ENCODE measurements at regions not wholly inside any gene's neighbourhood (a gene's known extent, or its start where the extent isn't known, plus 50 kb on each side); places are given as distances from the start of the nearest gene placed in this dataset.

- TF ChIP-seq EZH2 (IDR thresholded peaks at IDR 0.05; ENCODE audit: low read length, unreplicated experiment): no peak
- TF ChIP-seq CTCF (conservative IDR thresholded peaks at IDR 0.05; ENCODE audit: low read depth, low read length): no peak
- TF ChIP-seq EZH2phosphoT487 (IDR thresholded peaks at IDR 0.05; ENCODE audit: borderline replicate concordance, low read length): no peak
- Histone ChIP-seq H2AFZ (ENCODE audit: low read length) (no peak overlapping the region), H3K4me3 (ENCODE audit: low read length) (no peak overlapping the region), H3K4me1 (ENCODE audit: insufficient read depth, low read length) (no peaks in the 10 kb centered on the region), H3K9ac (ENCODE audit: low read length) (no peak overlapping the region), H3K9me2 (replicated peaks; ENCODE audit: low read length) (no peaks in the 10 kb centered on the region), H3K36me3 (ENCODE audit: low read depth, low read length) (no peaks in the 10 kb centered on the region), H3K4me2 (ENCODE audit: low read length) (no peak overlapping the region), H3K27me3 (ENCODE audit: low read length) (peaks cover 23% of the 10 kb centered on the region), H4K20me1 (ENCODE audit: low read length) (no peaks in the 10 kb centered on the region), H3F3A (ENCODE audit: low read length, unreplicated experiment) (no peaks in the 10 kb centered on the region), H3K79me2 (ENCODE audit: low read length) (no peaks in the 10 kb centered on the region), H3K9me3 (ENCODE audit: low read length) (no peaks in the 10 kb centered on the region), H3K27ac (ENCODE audit: low read length) (no peak overlapping the region)
- CTCF ChIA-PET: no interaction called here
- POLR2A ChIA-PET (ENCODE audit: unreplicated experiment): no interaction called here
- intact Hi-C loops (cut with micrococcal nuclease): no loop called here
- no TSS peak for BruUV-seq (replicated peaks)
- DNase-seq (no peak), ATAC-seq (no peak)
Observed at GRCh38 chr11:103716363-103716762, 320.1 kb upstream of the DDI1 start.

- ChIA-PET CTCF (no interaction called here), POLR2A (ENCODE audit: unreplicated experiment) (no interaction called here)
- Histone ChIP-seq H4K20me1 (ENCODE audit: low read length) (no peaks in the 10 kb centered on the region), H3K9ac (ENCODE audit: low read length) (no peak overlapping the region), H3K9me3 (ENCODE audit: low read length) (no peaks in the 10 kb centered on the region), H3K4me3 (ENCODE audit: low read length) (no peak overlapping the region), H3K27ac (ENCODE audit: low read length) (no peak overlapping the region), H3K4me1 (ENCODE audit: insufficient read depth, low read length) (no peaks in the 10 kb centered on the region), H3K4me2 (ENCODE audit: low read length) (no peak overlapping the region), H3K79me2 (ENCODE audit: low read length) (no peaks in the 10 kb centered on the region), H3K9me2 (replicated peaks; ENCODE audit: low read length) (no peaks in the 10 kb centered on the region), H2AFZ (ENCODE audit: low read length) (no peak overlapping the region), H3F3A (ENCODE audit: low read length, unreplicated experiment) (no peaks in the 10 kb centered on the region), H3K36me3 (ENCODE audit: low read depth, low read length) (no peaks in the 10 kb centered on the region), H3K27me3 (ENCODE audit: low read length) (0 out of 2 replicates have a peak, but pooled peaks cover 4% of the 10 kb centered on the region)
- ATAC-seq (no peak), DNase-seq (no peak)
- TF ChIP-seq CTCF (conservative IDR thresholded peaks at IDR 0.05; ENCODE audit: low read depth, low read length) (no peak), EZH2 (IDR thresholded peaks at IDR 0.05; ENCODE audit: low read length, unreplicated experiment) (no peak), EZH2phosphoT487 (IDR thresholded peaks at IDR 0.05; ENCODE audit: borderline replicate concordance, low read length) (no peak)
- intact Hi-C loops (cut with micrococcal nuclease): no loop called here
- BruUV-seq (replicated peaks): no TSS peak
Observed at GRCh38 chr11:103727262-103727661, 309.2 kb upstream of the DDI1 start.

- ChIA-PET POLR2A (ENCODE audit: unreplicated experiment) (no interaction called here), CTCF (no interaction called here)
- H4K20me1 ChIP-seq (ENCODE audit: low read length): no peaks in the 10 kb centered on the region
- H3K9me3 ChIP-seq (ENCODE audit: low read length): no peaks in the 10 kb centered on the region
- H3K36me3 ChIP-seq (ENCODE audit: low read depth, low read length): no peaks in the 10 kb centered on the region
- no peaks in the 10 kb centered on the region for H3K79me2 ChIP-seq (ENCODE audit: low read length)
- H3F3A ChIP-seq (ENCODE audit: low read length, unreplicated experiment): no peaks in the 10 kb centered on the region
- no TSS peak for BruUV-seq (replicated peaks)
- no peak overlapping the region for H2AFZ ChIP-seq (ENCODE audit: low read length)
- TF ChIP-seq CTCF (conservative IDR thresholded peaks at IDR 0.05; ENCODE audit: low read depth, low read length) (no peak), EZH2 (IDR thresholded peaks at IDR 0.05; ENCODE audit: low read length, unreplicated experiment) (no peak), EZH2phosphoT487 (IDR thresholded peaks at IDR 0.05; ENCODE audit: borderline replicate concordance, low read length) (no peak)
- H3K4me2 ChIP-seq (ENCODE audit: low read length): no peak overlapping the region
- no peaks in the 10 kb centered on the region for H3K27me3 ChIP-seq (ENCODE audit: low read length)
- no peak for ATAC-seq
- no peak overlapping the region for H3K4me3 ChIP-seq (ENCODE audit: low read length)
- intact Hi-C loops (cut with micrococcal nuclease): no loop called here
- H3K4me1 ChIP-seq (ENCODE audit: insufficient read depth, low read length): no peaks in the 10 kb centered on the region
- no peak overlapping the region for H3K9ac ChIP-seq (ENCODE audit: low read length)
- no peaks in the 10 kb centered on the region for H3K9me2 ChIP-seq (replicated peaks; ENCODE audit: low read length)
- DNase-seq: no peak
- no peak overlapping the region for H3K27ac ChIP-seq (ENCODE audit: low read length)
Observed at GRCh38 chr11:103729617-103730016, 306.8 kb upstream of the DDI1 start.
